Duodenal mucosa (tissue), 2 donors: ENCODE measurements at regions not wholly inside any gene's neighbourhood (a gene's known extent, or its start where the extent isn't known, plus 50 kb on each side); places are given as distances from the start of the nearest gene placed in this dataset.

Experiments used
- H3K27ac ChIP-seq: one replicate; pipeline ENCODE4 v1.7.0; 2013; ENCODE audit warnings: low read depth, low read length
- H3K27me3 ChIP-seq, 2 donors: one replicate each; pipeline ENCODE4 v1.7.0; 2013; ENCODE audit warnings: low read length in 2 of 2, control low read depth in 1 of 2; ENCODE audit not compliant: insufficient read depth in 2 of 2, control insufficient read depth in 1 of 2
- H3K36me3 ChIP-seq, 2 donors: one replicate each; pipeline ENCODE4 v1.7.0; 2013; ENCODE audit warnings: low read length in 2 of 2, control low read depth in 1 of 2; ENCODE audit not compliant: insufficient read depth in 2 of 2, control insufficient read depth in 1 of 2
- H3K4me1 ChIP-seq, 2 donors: one replicate each; pipeline ENCODE4 v1.7.0; 2013; ENCODE audit warnings: low read length in 2 of 2, control low read depth in 1 of 2; ENCODE audit not compliant: insufficient read depth in 2 of 2, control insufficient read depth in 1 of 2
- H3K4me3 ChIP-seq, 2 donors: one replicate each; pipeline ENCODE4 v1.7.0; 2013; ENCODE audit warnings: low read length in 2 of 2, low read depth in 1 of 2
- H3K9ac ChIP-seq, 2 donors: one replicate each; pipeline ENCODE4 v1.7.0; 2013; ENCODE audit warnings: low read length in 2 of 2, low read depth in 1 of 2
- H3K9me3 ChIP-seq, 2 donors: one replicate each; pipeline ENCODE4 v1.7.0; 2013; ENCODE audit warnings: low read length in 2 of 2, control low read depth in 1 of 2; ENCODE audit not compliant: control insufficient read depth in 1 of 2

DNA sequence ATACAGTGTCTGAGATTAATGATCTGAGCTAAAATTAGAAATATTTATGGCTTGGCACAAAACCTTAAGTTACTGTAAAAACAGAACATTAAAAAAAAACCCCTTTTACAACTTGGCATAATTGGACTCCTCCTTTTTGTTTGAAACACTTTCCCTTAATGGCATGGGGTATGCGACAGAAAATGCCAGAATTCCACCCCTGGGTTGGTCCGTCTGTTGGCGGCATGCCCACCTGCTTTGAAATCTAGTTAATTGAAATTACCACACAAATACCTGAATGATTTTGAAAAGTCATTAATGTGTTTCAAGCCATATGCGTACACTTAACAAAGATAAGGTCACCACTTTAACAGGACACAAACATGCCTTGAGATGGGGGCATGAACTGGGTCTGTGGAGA is 175.1 kb upstream of the FOXQ1 start:
- Histone ChIP-seq H3K27ac (no peak overlapping the region), H3K9me3 (no peaks in the 10 kb centered on the region), H3K36me3 (no peaks in the 10 kb centered on the region), H3K27me3 (no peaks in the 10 kb centered on the region), H3K9ac (no peak overlapping the region), H3K4me1 (peaks cover 2 to 6% of the 10 kb centered on the region in 2 donors), H3K4me3 (no peak overlapping the region)

DNA sequence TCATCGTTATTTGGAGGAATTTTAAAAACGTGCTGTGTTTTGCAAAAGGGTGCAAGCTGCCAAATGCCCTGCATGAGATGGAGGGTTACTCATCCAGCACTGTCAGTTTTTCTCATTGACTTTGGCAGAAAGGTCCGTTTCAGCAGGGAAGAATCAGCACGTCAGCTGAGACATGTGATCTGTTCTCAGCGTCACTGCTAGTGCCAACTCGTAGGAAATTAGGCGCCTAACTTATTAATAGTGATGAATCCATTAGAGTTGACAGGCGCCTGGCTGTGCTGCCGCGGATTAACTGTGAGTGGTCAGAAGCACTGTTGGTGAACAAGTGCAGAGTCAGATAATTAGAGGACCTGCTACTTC is 175.5 kb upstream of the FOXQ1 start:
- no peaks in the 10 kb centered on the region for H3K36me3 ChIP-seq
- H3K4me3 ChIP-seq, result no peak overlapping the region
- H3K9ac ChIP-seq, result no peak overlapping the region
- no peak overlapping the region for H3K27ac ChIP-seq
- no peaks in the 10 kb centered on the region for H3K9me3 ChIP-seq
- peaks cover 6 to 10% of the 10 kb centered on the region in 2 donors for H3K4me1 ChIP-seq
- H3K27me3 ChIP-seq, result no peaks in the 10 kb centered on the region

GRCh38 chr6:1135726-1136414 is 176.0 kb upstream of the FOXQ1 start:
- no peak overlapping the region for H3K27ac ChIP-seq
- no peaks in the 10 kb centered on the region for H3K27me3 ChIP-seq
- H3K9ac ChIP-seq, result no peak overlapping the region
- H3K36me3 ChIP-seq, result no peaks in the 10 kb centered on the region
- peaks cover 6 to 12% of the 10 kb centered on the region in 2 donors for H3K4me1 ChIP-seq
- H3K4me3 ChIP-seq, result no peak overlapping the region
- H3K9me3 ChIP-seq, result no peaks in the 10 kb centered on the region

GRCh38 chr6:1131285-1132079 is 180.4 kb upstream of the FOXQ1 start:
- Histone ChIP-seq H3K4me3 (no peak overlapping the region), H3K36me3 (no peaks in the 10 kb centered on the region), H3K9ac (no peak overlapping the region), H3K27me3 (no peaks in the 10 kb centered on the region), H3K27ac (no peak overlapping the region), H3K9me3 (no peaks in the 10 kb centered on the region), H3K4me1 (peaks cover 6 to 12% of the 10 kb centered on the region in 2 donors)

DNA sequence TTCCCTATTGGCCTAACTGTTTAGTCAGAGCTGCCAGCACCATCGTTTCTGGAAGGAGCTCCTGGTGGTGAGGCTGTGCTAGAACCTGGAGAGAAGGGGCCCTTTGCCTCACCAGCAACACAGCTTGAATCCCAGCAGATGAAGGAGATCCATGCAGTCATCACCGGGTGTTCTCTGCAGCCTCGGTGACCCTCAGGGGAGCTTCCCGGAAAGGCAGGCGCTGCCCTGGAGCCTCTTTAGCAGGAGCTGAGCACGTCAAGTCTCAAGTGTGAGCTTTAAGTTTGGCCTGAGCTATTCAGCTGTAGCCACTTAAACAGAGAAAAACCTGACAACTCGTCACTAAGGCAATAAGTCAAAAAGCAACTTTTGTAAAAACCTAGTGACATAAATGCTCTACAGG is 181.2 kb upstream of the FOXQ1 start:
- H3K27me3 ChIP-seq, result no peaks in the 10 kb centered on the region
- no peaks in the 10 kb centered on the region for H3K36me3 ChIP-seq
- no peak overlapping the region for H3K9ac ChIP-seq
- H3K4me1 ChIP-seq, result peaks cover 6 to 12% of the 10 kb centered on the region in 2 donors
- no peak overlapping the region for H3K27ac ChIP-seq
- H3K9me3 ChIP-seq, result no peaks in the 10 kb centered on the region
- H3K4me3 ChIP-seq, result no peak overlapping the region

- no peaks in the 10 kb centered on the region for H3K9me3 ChIP-seq
These were observed 182.8 kb upstream of the FOXQ1 start for GRCh38 chr6:1129131-1129530.

GRCh38 chr6:1127597-1128288 is 184.2 kb upstream of the FOXQ1 start:
- H3K27me3 ChIP-seq, result no peaks in the 10 kb centered on the region
- no peaks in the 10 kb centered on the region for H3K9me3 ChIP-seq
- H3K4me3 ChIP-seq, result no peak overlapping the region
- no peaks in the 10 kb centered on the region for H3K36me3 ChIP-seq
- no peak overlapping the region for H3K9ac ChIP-seq
- peaks cover 6 to 12% of the 10 kb centered on the region in 2 donors for H3K4me1 ChIP-seq
- H3K27ac ChIP-seq, result no peak overlapping the region

More at GRCh38 chr6:1129131-1129530, 182.8 kb upstream of the FOXQ1 start:
- Histone ChIP-seq H3K27me3 (no peaks in the 10 kb centered on the region), H3K9ac (no peak overlapping the region), H3K36me3 (no peaks in the 10 kb centered on the region), H3K4me3 (no peak overlapping the region), H3K4me1 (peaks cover 6 to 12% of the 10 kb centered on the region in 2 donors), H3K27ac (no peak overlapping the region)

- no peaks in the 10 kb centered on the region for H3K9me3 ChIP-seq
- no peaks in the 10 kb centered on the region for H3K27me3 ChIP-seq
- peaks cover 6 to 9% of the 10 kb centered on the region in 2 donors for H3K4me1 ChIP-seq
- no peak overlapping the region for H3K4me3 ChIP-seq
- H3K36me3 ChIP-seq, result no peaks in the 10 kb centered on the region
- H3K9ac ChIP-seq, result no peak overlapping the region
- H3K27ac ChIP-seq, result no peak overlapping the region
These were observed 184.8 kb upstream of the FOXQ1 start for GRCh38 chr6:1127129-1127528.

DNA sequence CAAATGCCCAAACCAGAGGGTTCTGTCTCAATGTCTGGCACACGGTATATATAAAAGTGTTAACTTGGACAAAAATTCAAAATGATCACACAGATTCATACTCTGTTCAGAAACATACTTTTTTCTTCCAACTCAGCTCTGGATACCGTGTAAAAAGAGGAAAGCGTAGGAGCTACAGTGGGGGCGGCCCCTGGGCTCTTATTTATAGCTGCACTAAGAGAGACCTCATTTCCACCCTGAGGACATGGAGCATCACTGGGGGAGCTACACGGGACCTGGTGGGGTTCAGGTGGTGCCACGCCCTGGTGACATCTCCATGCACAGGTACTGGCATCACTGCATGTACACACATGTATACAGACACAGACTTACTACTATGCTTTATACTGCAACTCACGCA is 185.9 kb upstream of the FOXQ1 start:
- no peak overlapping the region for H3K9ac ChIP-seq
- H3K27me3 ChIP-seq, result no peaks in the 10 kb centered on the region

DNA sequence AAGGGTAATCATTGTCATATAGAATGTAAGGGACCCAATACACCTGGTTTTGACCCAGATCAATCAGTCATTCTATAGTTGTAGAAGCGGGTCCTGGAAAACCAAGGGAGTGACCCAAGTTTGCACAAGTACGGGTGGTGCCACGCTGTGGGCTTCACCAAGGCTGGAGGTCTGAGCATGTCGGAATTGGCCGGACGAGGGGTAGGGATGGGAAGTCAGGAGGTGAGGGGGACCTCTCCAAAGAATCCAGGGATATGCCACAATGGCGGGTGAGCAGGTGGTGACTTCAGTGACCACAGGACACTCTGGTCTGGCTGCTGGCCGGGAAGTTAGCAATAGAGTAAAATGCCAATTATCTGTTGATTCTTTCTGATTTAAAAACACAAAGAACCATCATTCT is 186.6 kb upstream of the FOXQ1 start:
- Histone ChIP-seq H3K9me3 (no peaks in the 10 kb centered on the region), H3K36me3 (no peaks in the 10 kb centered on the region), H3K4me1 (no peaks in the 10 kb centered on the region), H3K27me3 (no peaks in the 10 kb centered on the region), H3K9ac (no peak overlapping the region), H3K4me3 (no peak overlapping the region), H3K27ac (no peak overlapping the region)

More for the DNA sequence above, 185.9 kb upstream of the FOXQ1 start:
- no peaks in the 10 kb centered on the region for H3K4me1 ChIP-seq
- H3K9me3 ChIP-seq, result no peaks in the 10 kb centered on the region
- H3K36me3 ChIP-seq, result no peaks in the 10 kb centered on the region
- H3K4me3 ChIP-seq, result no peak overlapping the region
- H3K27ac ChIP-seq, result no peak overlapping the region
